Common myeloid progenitor, CD34-positive (primary cell): ENCODE measurements at regions not wholly inside any gene's neighbourhood (a gene's known extent, or its start where the extent isn't known, plus 50 kb on each side); places are given as distances from the start of the nearest gene placed in this dataset.

Source experiments
- CTCF ChIA-PET: fragments of 350-600 bp; sonication (Branson Sonifier 250); formaldehyde crosslinking; loops from one replicate; lab custom pipeline; 2021; ENCODE audit warnings: antibody characterized with exemption; lab: Charles Lee
- POLR2A ChIA-PET: fragments of 350-600 bp; sonication (Branson Sonifier 250); formaldehyde crosslinking; loops from one replicate; lab custom pipeline; 2021; ENCODE audit warnings: antibody characterized with exemption; lab: Charles Lee
- DNase-seq, 3 donors: peaks; one replicate each; pipeline versions ENCODE4 v3.0.0 to v3.0.0-alpha.2; 2013
- H3K27ac ChIP-seq, 2 experiments: 1 replicate in 1 of 2; 2 replicates in 1 of 2; pipeline ENCODE4 v1.7.0; 2013; ENCODE audit warnings: inconsistent platforms in 2 of 2, low read length in 2 of 2, mild to moderate bottlenecking in 2 of 2, low read depth in 1 of 2, moderate library complexity in 1 of 2; ENCODE audit not compliant: severe bottlenecking in 2 of 2, insufficient read depth in 1 of 2, poor library complexity in 1 of 2
- H3K27me3 ChIP-seq, 5 experiments: replicated peaks in 2 of 5; 1 replicate in 3 of 5; 2 replicates in 2 of 5; pipeline versions ENCODE4 v1.6.1 to v1.7.0; 2013; ENCODE audit warnings: low read length in 4 of 5, mild to moderate bottlenecking in 2 of 5, moderate library complexity in 2 of 5, inconsistent platforms in 1 of 5; ENCODE audit not compliant: insufficient read depth in 5 of 5, control insufficient read depth in 4 of 5
- H3K36me3 ChIP-seq, 4 experiments: 1 replicate in 2 of 4; 2 replicates in 2 of 4; pipeline versions ENCODE4 v1.6.1 to v1.7.0; 2013; ENCODE audit warnings: low read length in 3 of 4, control low read depth in 1 of 4, mild to moderate bottlenecking in 1 of 4; ENCODE audit not compliant: control insufficient read depth in 4 of 4, insufficient read depth in 4 of 4
- H3K4me1 ChIP-seq, 4 experiments: 1 replicate in 3 of 4; 2 replicates in 1 of 4; pipeline versions ENCODE4 v1.6.1 to v1.7.1; 2013; ENCODE audit warnings: low read length in 3 of 4, mild to moderate bottlenecking in 3 of 4, control low read depth in 1 of 4, inconsistent platforms in 1 of 4, moderate library complexity in 1 of 4; ENCODE audit not compliant: control insufficient read depth in 4 of 4, insufficient read depth in 4 of 4; ENCODE audit errors: control extremely low read depth in 1 of 4
- H3K4me3 ChIP-seq, 7 experiments: 1 replicate in 4 of 7; 2 replicates in 3 of 7; pipeline versions ENCODE4 v1.5.1 to v1.7.0; 2013; ENCODE audit warnings: mild to moderate bottlenecking in 7 of 7, low read length in 6 of 7, moderate library complexity in 6 of 7, inconsistent platforms in 2 of 7, low read depth in 2 of 7, control low read depth in 1 of 7; ENCODE audit not compliant: insufficient read depth in 4 of 7, control insufficient read depth in 1 of 7; ENCODE audit errors: extremely low read depth in 1 of 7
- H3K9me3 ChIP-seq, 5 experiments: 1 replicate in 4 of 5; 2 replicates in 1 of 5; pipeline versions ENCODE4 v1.6.1 to v1.7.1; 2013; ENCODE audit warnings: low read length in 4 of 5, mild to moderate bottlenecking in 2 of 5, inconsistent platforms in 1 of 5, low read depth in 1 of 5, moderate library complexity in 1 of 5; ENCODE audit not compliant: control insufficient read depth in 4 of 5, insufficient read depth in 2 of 5; ENCODE audit errors: control extremely low read depth in 1 of 5
- WGBS: methylation state at CpG from one replicate; pipeline ENCODE4 v1.1.5; 2013; ENCODE audit not compliant: insufficient coverage; 5-methylcytosine and 5-hydroxymethylcytosine counted together

DNA sequence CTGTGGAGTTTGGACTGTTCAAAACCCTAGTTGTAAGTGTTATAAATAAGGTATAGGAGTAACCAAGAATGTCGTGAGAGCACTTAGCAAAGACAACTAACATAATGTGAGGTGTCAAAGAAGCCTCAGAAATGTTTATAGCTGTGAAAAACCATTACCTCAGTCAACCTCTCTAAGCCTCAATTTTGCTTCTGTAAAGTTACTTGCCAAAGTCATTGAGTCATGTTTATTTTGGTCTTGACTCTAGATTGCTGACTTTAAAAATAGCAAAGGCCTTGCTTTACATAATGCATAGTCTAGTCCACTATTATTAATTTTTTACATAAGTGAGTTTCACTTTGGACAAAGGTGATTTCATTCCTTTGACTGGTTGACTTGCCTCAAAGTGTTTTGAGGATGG lies 257.6 kb upstream of the CXXC4 start:
- Histone ChIP-seq H3K9me3 (no peaks in the 10 kb centered on the region), H3K27ac (no peak overlapping the region), H3K36me3 (no peaks in the 10 kb centered on the region), H3K4me1 (peaks cover 0 to 4% (median 0%) of the 10 kb centered on the region in 4 experiments), H3K4me3 (no peak overlapping the region), H3K27me3 (no peaks in the 10 kb centered on the region)
- no peak for DNase-seq
- POLR2A ChIA-PET = no interaction called here
- WGBS = no CpG with 5 or more reads among the region's 1 CpG
- CTCF ChIA-PET = no interaction called here

DNA sequence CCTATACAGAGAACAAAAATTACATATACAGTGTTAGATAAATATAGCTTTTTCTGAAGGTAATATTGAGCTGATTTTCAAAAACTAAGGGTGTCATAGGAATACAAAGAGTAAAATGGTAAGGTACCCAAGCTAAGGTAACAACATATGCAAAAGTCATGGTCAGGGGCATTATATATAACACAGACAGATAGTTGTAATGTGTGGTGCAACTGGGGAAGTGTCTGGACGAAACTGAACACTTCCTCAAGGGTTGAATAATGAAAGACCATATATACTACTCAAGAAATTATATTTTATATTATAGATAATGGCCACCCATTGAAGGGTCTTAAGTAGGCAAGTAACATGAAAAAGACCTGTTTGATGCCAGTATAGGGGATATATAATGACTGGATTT lies 262.1 kb upstream of the CXXC4 start:
- ChIA-PET POLR2A (no interaction called here), CTCF (no interaction called here)
- Histone ChIP-seq H3K27ac (no peak overlapping the region), H3K4me3 (no peak overlapping the region), H3K27me3 (no peaks in the 10 kb centered on the region), H3K9me3 (no peaks in the 10 kb centered on the region), H3K4me1 (no peaks in the 10 kb centered on the region), H3K36me3 (no peaks in the 10 kb centered on the region)
- no peak for DNase-seq
- no CpG with 5 or more reads among the region's 1 CpG for WGBS

DNA sequence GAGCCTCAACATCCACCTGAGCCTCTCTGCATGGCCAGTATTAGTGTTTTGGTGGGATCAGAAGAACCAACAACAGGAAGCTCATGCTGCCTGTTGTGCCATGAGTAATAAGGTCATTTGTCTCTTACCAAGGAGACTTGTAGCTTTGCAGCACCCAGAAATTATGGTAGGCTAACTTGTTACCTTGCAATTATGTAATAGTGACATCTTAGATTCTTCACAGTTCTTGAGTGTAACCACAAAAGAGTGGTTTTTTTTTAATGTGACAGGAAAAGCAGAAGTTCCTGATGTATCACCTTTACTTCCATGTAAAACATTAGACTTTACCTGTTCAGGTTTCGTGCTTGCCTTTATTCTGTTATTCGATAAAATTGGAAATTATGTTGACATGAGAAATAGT lies 263.9 kb upstream of the CXXC4 start:
- DNase-seq = peak in 1 of 3 donors; percentile 19
- Histone ChIP-seq H3K36me3 (no peaks in the 10 kb centered on the region), H3K4me1 (no peaks in the 10 kb centered on the region), H3K4me3 (no peak overlapping the region), H3K9me3 (no peaks in the 10 kb centered on the region), H3K27ac (no peak overlapping the region), H3K27me3 (no peaks in the 10 kb centered on the region)
- WGBS = no CpG with 5 or more reads among the region's 2 CpGs
- CTCF ChIA-PET = no interaction called here
- POLR2A ChIA-PET = no interaction called here

DNA sequence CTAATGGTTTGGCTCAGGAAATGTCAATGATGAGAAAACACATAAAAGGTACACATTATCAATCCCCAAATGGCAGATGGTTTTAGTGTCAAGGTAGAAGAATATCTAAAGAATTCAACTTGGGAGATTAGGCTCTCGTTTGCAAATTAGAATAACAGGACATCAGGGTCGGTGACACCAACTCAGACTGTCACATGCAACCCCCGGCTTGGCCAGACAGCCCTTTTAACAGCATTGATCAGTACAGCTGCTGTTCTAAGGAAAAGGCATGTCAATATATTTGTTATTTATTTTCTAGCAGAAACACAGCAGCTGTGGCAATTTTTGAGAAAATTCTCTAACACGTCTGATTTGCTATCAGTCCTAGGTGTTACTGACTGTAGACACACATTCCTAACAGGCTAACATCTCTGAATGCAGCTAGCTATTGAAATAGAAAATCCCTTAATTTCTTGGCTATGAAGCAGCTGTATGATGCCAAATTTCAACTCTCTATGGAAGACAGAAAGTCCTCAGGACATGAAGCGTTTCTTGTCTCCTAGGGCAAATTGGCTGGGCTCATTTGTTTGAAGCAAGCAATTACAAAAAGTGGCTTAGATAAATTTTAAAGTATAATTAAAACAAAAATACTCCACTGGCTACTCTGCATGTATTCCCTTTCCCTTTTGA lies 269.0 kb upstream of the CXXC4 start:
- Histone ChIP-seq H3K27me3 (no peaks in the 10 kb centered on the region), H3K27ac (no peak overlapping the region), H3K4me1 (no peaks in the 10 kb centered on the region), H3K9me3 (no peaks in the 10 kb centered on the region), H3K4me3 (no peak overlapping the region), H3K36me3 (no peaks in the 10 kb centered on the region)
- no peak for DNase-seq
- 73% methylated on average over 5 of the region's 5 CpGs for WGBS
- ChIA-PET POLR2A (no interaction called here), CTCF (no interaction called here)

DNA sequence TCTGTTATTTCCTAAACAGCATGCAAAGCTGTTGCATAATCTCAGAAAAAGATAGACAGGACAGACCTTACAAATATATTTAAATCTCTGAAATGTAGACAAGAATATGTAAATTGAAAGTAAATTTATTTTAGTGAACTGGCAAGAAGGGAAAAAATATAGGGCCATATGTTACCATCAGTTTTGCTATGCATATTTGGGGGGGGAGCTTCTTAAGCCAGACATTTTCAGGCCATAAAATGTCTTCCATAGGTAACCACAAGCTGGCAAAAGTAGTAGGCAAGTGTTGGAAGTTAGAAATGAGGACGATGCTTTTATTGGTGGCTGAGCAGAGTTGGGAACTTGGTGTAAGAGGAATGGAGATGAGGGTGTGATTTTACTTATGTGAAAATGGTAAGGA lies 272.0 kb upstream of the CXXC4 start:
- CTCF ChIA-PET = interaction anchor here (0.8 kb wide), 1 partner anchor 21 kb away, joined by 3 read pairs; no protein-coding TSS in a partner anchor
- Histone ChIP-seq H3K36me3 (no peaks in the 10 kb centered on the region), H3K4me1 (no peaks in the 10 kb centered on the region), H3K27ac (no peak overlapping the region), H3K4me3 (no peak overlapping the region), H3K27me3 (peaks cover 0 to 2% (median 0%) of the 10 kb centered on the region in 5 experiments), H3K9me3 (no peaks in the 10 kb centered on the region)
- POLR2A ChIA-PET = no interaction called here
- no peak for DNase-seq
- WGBS = 91% methylated on average over 1 of the region's 1 CpG

DNA sequence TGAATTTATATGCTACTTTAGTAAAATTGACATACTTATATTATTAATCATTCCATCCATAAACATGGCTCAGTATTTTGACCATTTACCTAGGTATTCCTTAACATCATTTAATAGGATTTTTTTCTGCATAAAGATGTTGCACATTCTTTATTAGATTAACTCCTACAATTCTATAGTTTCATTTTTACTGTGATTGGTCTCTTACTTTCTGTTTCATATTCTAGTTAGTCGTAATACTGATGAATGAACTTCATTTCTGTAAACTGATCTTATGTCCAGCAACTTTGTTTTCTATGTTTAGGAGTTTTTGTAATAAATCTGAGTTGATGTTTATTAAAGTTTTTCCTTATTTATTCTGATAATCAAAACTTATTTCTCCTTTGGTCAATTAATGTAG lies 278.2 kb upstream of the CXXC4 start:
- POLR2A ChIA-PET = no interaction called here
- CTCF ChIA-PET = no interaction called here
- no peaks in the 10 kb centered on the region for H3K36me3 ChIP-seq
- H3K27me3 ChIP-seq = peaks cover 0 to 2% (median 0%) of the 10 kb centered on the region in 5 experiments
- no peak overlapping the region for H3K27ac ChIP-seq
- H3K4me3 ChIP-seq = peak overlapping the region in 2 of 7 experiments; percentile 21 to 60
- peaks cover 0 to 5% (median 0%) of the 10 kb centered on the region in 4 experiments for H3K4me1 ChIP-seq
- peak in 1 of 3 donors; percentile 2 for DNase-seq
- WGBS = no CpG with 5 or more reads among the region's 1 CpG
- no peaks in the 10 kb centered on the region for H3K9me3 ChIP-seq

DNA sequence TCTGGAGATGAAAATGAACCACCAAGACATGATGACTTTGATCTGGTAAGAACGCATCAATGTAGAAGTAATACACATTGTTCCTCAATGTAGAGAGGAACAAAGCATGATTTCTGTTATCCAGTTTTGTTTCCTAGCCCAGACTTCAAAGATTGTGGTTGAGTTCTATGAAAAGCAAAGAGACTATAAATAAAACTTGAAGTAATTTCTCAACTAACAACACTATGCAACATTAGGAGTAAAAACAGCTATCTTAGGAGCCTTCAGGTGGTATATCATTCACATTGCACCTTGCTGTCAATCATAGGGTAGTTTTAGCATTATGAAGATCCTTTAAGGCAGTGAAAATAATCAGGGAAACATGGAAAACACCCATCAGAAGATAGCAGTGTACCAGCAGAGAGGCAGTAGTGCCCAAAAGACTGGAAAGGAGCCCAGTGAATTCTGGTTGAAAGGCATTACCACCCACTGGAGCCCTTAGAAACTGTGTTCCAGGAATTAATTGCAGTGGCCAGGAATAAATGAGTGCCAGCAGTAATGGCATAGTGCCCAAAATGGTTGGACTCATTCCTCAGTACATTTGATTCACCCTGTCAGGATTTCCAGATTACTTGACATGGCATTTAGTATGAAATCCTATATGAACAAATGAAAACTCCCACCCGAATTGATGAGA lies 300.7 kb upstream of the CXXC4 start:
- no peak for DNase-seq
- Histone ChIP-seq H3K27ac (no peak overlapping the region), H3K4me3 (no peak overlapping the region), H3K9me3 (peaks cover 0 to 3% (median 2%) of the 10 kb centered on the region in 5 experiments), H3K27me3 (no peaks in the 10 kb centered on the region), H3K36me3 (no peaks in the 10 kb centered on the region), H3K4me1 (no peaks in the 10 kb centered on the region)
- WGBS = 10% methylated on average over 1 of the region's 2 CpGs
- ChIA-PET POLR2A (no interaction called here), CTCF (no interaction called here)
